ENCODE measurements at regions not wholly inside any gene's neighbourhood (a gene's known extent, or its start where the extent isn't known, plus 50 kb on each side); places are given as distances from the start of the nearest gene placed in this dataset.

GRCh38 chr11:19493446-19494213 lies 219.0 kb upstream of the NAV2 start:
- no peaks in the 10 kb centered on the region for H3K36me3 ChIP-seq (ENCODE audit: control insufficient read depth in 1 of 2, insufficient read depth in 2 of 2, low read length in 2 of 2)
- H3K27me3 ChIP-seq (ENCODE audit: control insufficient read depth in 1 of 2, insufficient read depth in 2 of 2, low read length in 2 of 2) = no peaks in the 10 kb centered on the region
- no peaks in the 10 kb centered on the region for H3K9me3 ChIP-seq (ENCODE audit: control insufficient read depth in 1 of 2, low read length in 2 of 2)
- no peak overlapping the region for H3K9ac ChIP-seq (ENCODE audit: low read depth in 1 of 2, low read length in 2 of 2)
- H3K27ac ChIP-seq (ENCODE audit: low read depth, low read length) = no peak overlapping the region
- no peak overlapping the region for H3K4me3 ChIP-seq (ENCODE audit: low read depth in 1 of 2, low read length in 2 of 2)
- no peaks in the 10 kb centered on the region for H3K4me1 ChIP-seq (ENCODE audit: control insufficient read depth in 1 of 2, insufficient read depth in 2 of 2, low read length in 2 of 2)

- H3K9ac ChIP-seq (ENCODE audit: low read depth in 1 of 2, low read length in 2 of 2) = no peak overlapping the region
- H3K27me3 ChIP-seq (ENCODE audit: control insufficient read depth in 1 of 2, insufficient read depth in 2 of 2, low read length in 2 of 2) = peaks cover 0 to 4% of the 10 kb centered on the region in 2 donors
These were observed 230.1 kb upstream of the NAV2 start for GRCh38 chr11:19482319-19483100.

GRCh38 chr11:19480540-19480939 lies 232.1 kb upstream of the NAV2 start:
- no peak overlapping the region for H3K9ac ChIP-seq (ENCODE audit: low read depth in 1 of 2, low read length in 2 of 2)
- H3K4me1 ChIP-seq (ENCODE audit: control insufficient read depth in 1 of 2, insufficient read depth in 2 of 2, low read length in 2 of 2) = no peaks in the 10 kb centered on the region
- H3K4me3 ChIP-seq (ENCODE audit: low read depth in 1 of 2, low read length in 2 of 2) = no peak overlapping the region
- H3K27ac ChIP-seq (ENCODE audit: low read depth, low read length) = no peak overlapping the region
- peaks cover 0 to 4% of the 10 kb centered on the region in 2 donors for H3K27me3 ChIP-seq (ENCODE audit: control insufficient read depth in 1 of 2, insufficient read depth in 2 of 2, low read length in 2 of 2)
- H3K9me3 ChIP-seq (ENCODE audit: control insufficient read depth in 1 of 2, low read length in 2 of 2) = no peaks in the 10 kb centered on the region
- no peaks in the 10 kb centered on the region for H3K36me3 ChIP-seq (ENCODE audit: control insufficient read depth in 1 of 2, insufficient read depth in 2 of 2, low read length in 2 of 2)

More at GRCh38 chr11:19482319-19483100, 230.1 kb upstream of the NAV2 start:
- Histone ChIP-seq H3K4me1 (ENCODE audit: control insufficient read depth in 1 of 2, insufficient read depth in 2 of 2, low read length in 2 of 2) (no peaks in the 10 kb centered on the region), H3K27ac (ENCODE audit: low read depth, low read length) (no peak overlapping the region), H3K36me3 (ENCODE audit: control insufficient read depth in 1 of 2, insufficient read depth in 2 of 2, low read length in 2 of 2) (no peaks in the 10 kb centered on the region), H3K9me3 (ENCODE audit: control insufficient read depth in 1 of 2, low read length in 2 of 2) (no peaks in the 10 kb centered on the region), H3K4me3 (ENCODE audit: low read depth in 1 of 2, low read length in 2 of 2) (no peak overlapping the region)

GRCh38 chr11:19478891-19479290 lies 233.7 kb upstream of the NAV2 start:
- Histone ChIP-seq H3K9ac (ENCODE audit: low read depth in 1 of 2, low read length in 2 of 2) (no peak overlapping the region), H3K9me3 (ENCODE audit: control insufficient read depth in 1 of 2, low read length in 2 of 2) (no peaks in the 10 kb centered on the region), H3K27ac (ENCODE audit: low read depth, low read length) (no peak overlapping the region), H3K4me1 (ENCODE audit: control insufficient read depth in 1 of 2, insufficient read depth in 2 of 2, low read length in 2 of 2) (no peaks in the 10 kb centered on the region), H3K36me3 (ENCODE audit: control insufficient read depth in 1 of 2, insufficient read depth in 2 of 2, low read length in 2 of 2) (no peaks in the 10 kb centered on the region), H3K27me3 (ENCODE audit: control insufficient read depth in 1 of 2, insufficient read depth in 2 of 2, low read length in 2 of 2) (peaks cover 0 to 4% of the 10 kb centered on the region in 2 donors), H3K4me3 (ENCODE audit: low read depth in 1 of 2, low read length in 2 of 2) (no peak overlapping the region)

- Histone ChIP-seq H3K9me3 (ENCODE audit: control insufficient read depth in 1 of 2, low read length in 2 of 2) (no peaks in the 10 kb centered on the region), H3K27ac (ENCODE audit: low read depth, low read length) (no peak overlapping the region), H3K4me3 (ENCODE audit: low read depth in 1 of 2, low read length in 2 of 2) (no peak overlapping the region), H3K4me1 (ENCODE audit: control insufficient read depth in 1 of 2, insufficient read depth in 2 of 2, low read length in 2 of 2) (no peaks in the 10 kb centered on the region), H3K36me3 (ENCODE audit: control insufficient read depth in 1 of 2, insufficient read depth in 2 of 2, low read length in 2 of 2) (no peaks in the 10 kb centered on the region), H3K27me3 (ENCODE audit: control insufficient read depth in 1 of 2, insufficient read depth in 2 of 2, low read length in 2 of 2) (peaks cover 0 to 4% of the 10 kb centered on the region in 2 donors), H3K9ac (ENCODE audit: low read depth in 1 of 2, low read length in 2 of 2) (no peak overlapping the region)
These were observed 234.4 kb upstream of the E2F8 start for GRCh38 chr11:19474954-19475721.

GRCh38 chr11:19474211-19474610 lies 233.5 kb upstream of the E2F8 start:
- H3K4me1 ChIP-seq (ENCODE audit: control insufficient read depth in 1 of 2, insufficient read depth in 2 of 2, low read length in 2 of 2) = no peaks in the 10 kb centered on the region
- no peak overlapping the region for H3K4me3 ChIP-seq (ENCODE audit: low read depth in 1 of 2, low read length in 2 of 2)
- no peaks in the 10 kb centered on the region for H3K9me3 ChIP-seq (ENCODE audit: control insufficient read depth in 1 of 2, low read length in 2 of 2)
- H3K36me3 ChIP-seq (ENCODE audit: control insufficient read depth in 1 of 2, insufficient read depth in 2 of 2, low read length in 2 of 2) = no peaks in the 10 kb centered on the region
- peaks cover 0 to 3% of the 10 kb centered on the region in 2 donors for H3K27me3 ChIP-seq (ENCODE audit: control insufficient read depth in 1 of 2, insufficient read depth in 2 of 2, low read length in 2 of 2)
- no peak overlapping the region for H3K27ac ChIP-seq (ENCODE audit: low read depth, low read length)
- H3K9ac ChIP-seq (ENCODE audit: low read depth in 1 of 2, low read length in 2 of 2) = no peak overlapping the region

- no peak overlapping the region for H3K9ac ChIP-seq (ENCODE audit: low read depth in 1 of 2, low read length in 2 of 2)
These were observed 231.9 kb upstream of the E2F8 start for GRCh38 chr11:19472679-19473078.

GRCh38 chr11:19467904-19468303 lies 227.2 kb upstream of the E2F8 start:
- Histone ChIP-seq H3K36me3 (ENCODE audit: control insufficient read depth in 1 of 2, insufficient read depth in 2 of 2, low read length in 2 of 2) (no peaks in the 10 kb centered on the region), H3K4me3 (ENCODE audit: low read depth in 1 of 2, low read length in 2 of 2) (no peak overlapping the region), H3K27ac (ENCODE audit: low read depth, low read length) (no peak overlapping the region), H3K27me3 (ENCODE audit: control insufficient read depth in 1 of 2, insufficient read depth in 2 of 2, low read length in 2 of 2) (peaks cover 0 to 5% of the 10 kb centered on the region in 2 donors), H3K9me3 (ENCODE audit: control insufficient read depth in 1 of 2, low read length in 2 of 2) (no peaks in the 10 kb centered on the region), H3K9ac (ENCODE audit: low read depth in 1 of 2, low read length in 2 of 2) (no peak overlapping the region), H3K4me1 (ENCODE audit: control insufficient read depth in 1 of 2, insufficient read depth in 2 of 2, low read length in 2 of 2) (no peaks in the 10 kb centered on the region)

More at GRCh38 chr11:19472679-19473078, 231.9 kb upstream of the E2F8 start:
- Histone ChIP-seq H3K4me1 (ENCODE audit: control insufficient read depth in 1 of 2, insufficient read depth in 2 of 2, low read length in 2 of 2) (no peaks in the 10 kb centered on the region), H3K27me3 (ENCODE audit: control insufficient read depth in 1 of 2, insufficient read depth in 2 of 2, low read length in 2 of 2) (peaks cover 0 to 5% of the 10 kb centered on the region in 2 donors), H3K4me3 (ENCODE audit: low read depth in 1 of 2, low read length in 2 of 2) (no peak overlapping the region), H3K9me3 (ENCODE audit: control insufficient read depth in 1 of 2, low read length in 2 of 2) (no peaks in the 10 kb centered on the region), H3K27ac (ENCODE audit: low read depth, low read length) (no peak overlapping the region), H3K36me3 (ENCODE audit: control insufficient read depth in 1 of 2, insufficient read depth in 2 of 2, low read length in 2 of 2) (no peaks in the 10 kb centered on the region)

GRCh38 chr11:19466314-19466713 lies 225.6 kb upstream of the E2F8 start:
- Histone ChIP-seq H3K27ac (ENCODE audit: low read depth, low read length) (no peak overlapping the region), H3K4me3 (ENCODE audit: low read depth in 1 of 2, low read length in 2 of 2) (no peak overlapping the region), H3K9ac (ENCODE audit: low read depth in 1 of 2, low read length in 2 of 2) (no peak overlapping the region), H3K27me3 (ENCODE audit: control insufficient read depth in 1 of 2, insufficient read depth in 2 of 2, low read length in 2 of 2) (peaks cover 0 to 5% of the 10 kb centered on the region in 2 donors), H3K4me1 (ENCODE audit: control insufficient read depth in 1 of 2, insufficient read depth in 2 of 2, low read length in 2 of 2) (no peaks in the 10 kb centered on the region), H3K9me3 (ENCODE audit: control insufficient read depth in 1 of 2, low read length in 2 of 2) (no peaks in the 10 kb centered on the region), H3K36me3 (ENCODE audit: control insufficient read depth in 1 of 2, insufficient read depth in 2 of 2, low read length in 2 of 2) (no peaks in the 10 kb centered on the region)

- no peak overlapping the region for H3K27ac ChIP-seq (ENCODE audit: low read depth, low read length)
- no peaks in the 10 kb centered on the region for H3K36me3 ChIP-seq (ENCODE audit: control insufficient read depth in 1 of 2, insufficient read depth in 2 of 2, low read length in 2 of 2)
- H3K4me3 ChIP-seq (ENCODE audit: low read depth in 1 of 2, low read length in 2 of 2) = no peak overlapping the region
- peaks cover 4 to 5% of the 10 kb centered on the region in 2 donors for H3K4me1 ChIP-seq (ENCODE audit: control insufficient read depth in 1 of 2, insufficient read depth in 2 of 2, low read length in 2 of 2)
- H3K9ac ChIP-seq (ENCODE audit: low read depth in 1 of 2, low read length in 2 of 2) = no peak overlapping the region
- peaks cover 0 to 3% of the 10 kb centered on the region in 2 donors for H3K27me3 ChIP-seq (ENCODE audit: control insufficient read depth in 1 of 2, insufficient read depth in 2 of 2, low read length in 2 of 2)
- no peaks in the 10 kb centered on the region for H3K9me3 ChIP-seq (ENCODE audit: control insufficient read depth in 1 of 2, low read length in 2 of 2)
These were observed 223.2 kb upstream of the E2F8 start for GRCh38 chr11:19463976-19464375.

Data from duodenal mucosa (tissue), 2 donors.